ENCODE measurements at regions not wholly inside any gene's neighbourhood (a gene's known extent, or its start where the extent isn't known, plus 50 kb on each side); places are given as distances from the start of the nearest gene placed in this dataset.

DNA sequence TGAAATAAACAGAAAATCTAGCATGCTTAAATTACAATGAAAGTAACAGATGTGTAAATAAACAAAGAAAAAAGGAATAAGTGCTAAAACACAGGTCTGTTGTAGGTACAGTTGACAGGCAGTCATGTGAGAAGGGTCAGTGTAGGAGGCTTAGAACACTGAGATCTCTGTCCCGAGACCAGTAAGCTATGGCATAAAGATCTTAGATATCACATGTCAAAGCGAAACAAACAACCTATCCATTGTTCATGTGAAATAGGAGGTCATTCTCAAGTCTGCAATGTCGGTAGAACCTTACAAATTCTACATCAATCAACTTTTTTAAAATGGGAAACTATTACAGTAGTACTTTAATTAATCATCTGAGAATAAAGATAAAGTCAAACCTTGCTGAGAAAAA lies 428.9 kb upstream of the ADGRL2 start:
- 78% methylated on average over 3 of the region's 3 CpGs; no CpG with 5 or more reads in 1 of the 2 experiments for WGBS, 2 experiments (ENCODE audit: insufficient coverage in 1 of 2, insufficient read length in 1 of 2)
- H3K27me3 Mint-ChIP-seq (ENCODE audit: insufficient read depth): no peaks in the 10 kb centered on the region
- no peak overlapping the region for H3K9ac ChIP-seq (ENCODE audit: extremely low read depth, low read length, poor library complexity, severe bottlenecking)

DNA sequence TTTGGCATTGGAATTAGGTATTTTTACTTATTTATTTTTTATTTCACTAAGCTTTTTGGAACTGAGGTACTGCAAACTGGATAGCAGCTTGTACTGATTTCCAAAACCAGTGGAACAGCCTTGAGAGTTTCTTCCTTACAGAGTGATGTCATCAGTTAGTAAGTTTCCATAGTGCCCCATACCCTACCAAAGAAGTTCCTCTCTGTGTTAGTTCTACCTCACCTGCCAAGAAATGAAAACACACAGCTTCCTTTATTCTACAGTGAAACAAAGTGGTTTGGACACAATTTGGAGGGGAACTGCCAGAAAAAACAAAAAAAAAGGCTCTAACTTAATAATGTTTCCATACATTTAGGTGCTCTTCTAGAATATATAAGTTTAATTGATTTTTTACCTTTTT lies 430.9 kb upstream of the ADGRL2 start:
- H3K4me3 Mint-ChIP-seq: no peak overlapping the region
- H3K4me3 ChIP-seq (ENCODE audit: low read length): no peak overlapping the region
- DNase-seq: no peak
- H3K9ac ChIP-seq (ENCODE audit: extremely low read depth, low read length, poor library complexity, severe bottlenecking): no peak overlapping the region
- TF ChIP-seq, protein P1, sequence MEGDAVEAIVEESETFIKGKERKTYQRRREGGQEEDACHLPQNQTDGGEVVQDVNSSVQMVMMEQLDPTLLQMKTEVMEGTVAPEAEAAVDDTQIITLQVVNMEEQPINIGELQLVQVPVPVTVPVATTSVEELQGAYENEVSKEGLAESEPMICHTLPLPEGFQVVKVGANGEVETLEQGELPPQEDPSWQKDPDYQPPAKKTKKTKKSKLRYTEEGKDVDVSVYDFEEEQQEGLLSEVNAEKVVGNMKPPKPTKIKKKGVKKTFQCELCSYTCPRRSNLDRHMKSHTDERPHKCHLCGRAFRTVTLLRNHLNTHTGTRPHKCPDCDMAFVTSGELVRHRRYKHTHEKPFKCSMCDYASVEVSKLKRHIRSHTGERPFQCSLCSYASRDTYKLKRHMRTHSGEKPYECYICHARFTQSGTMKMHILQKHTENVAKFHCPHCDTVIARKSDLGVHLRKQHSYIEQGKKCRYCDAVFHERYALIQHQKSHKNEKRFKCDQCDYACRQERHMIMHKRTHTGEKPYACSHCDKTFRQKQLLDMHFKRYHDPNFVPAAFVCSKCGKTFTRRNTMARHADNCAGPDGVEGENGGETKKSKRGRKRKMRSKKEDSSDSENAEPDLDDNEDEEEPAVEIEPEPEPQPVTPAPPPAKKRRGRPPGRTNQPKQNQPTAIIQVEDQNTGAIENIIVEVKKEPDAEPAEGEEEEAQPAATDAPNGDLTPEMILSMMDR (conservative IDR thresholded peaks at IDR 0.05): no peak
- peaks cover 1% of the 10 kb centered on the region for H3K4me1 Mint-ChIP-seq
- no peaks in the 10 kb centered on the region for H3K27me3 Mint-ChIP-seq (ENCODE audit: insufficient read depth)
- no peaks in the 10 kb centered on the region for H3K36me3 Mint-ChIP-seq (ENCODE audit: low read depth)
- H3K27ac ChIP-seq (ENCODE audit: low read depth, low read length): peak overlapping the region; percentile 36
- no peaks in the 10 kb centered on the region for H3K36me3 ChIP-seq (ENCODE audit: control insufficient read depth, insufficient read depth, low read length)
- H3K4me1 ChIP-seq (ENCODE audit: control insufficient read depth, insufficient read depth, low read length): no peaks in the 10 kb centered on the region
- no peaks in the 10 kb centered on the region for H3K9me3 ChIP-seq (ENCODE audit: control insufficient read depth, low read length)
- H3K9me3 Mint-ChIP-seq: no peaks in the 10 kb centered on the region
- no peaks in the 10 kb centered on the region for H3K27me3 ChIP-seq (ENCODE audit: control insufficient read depth, insufficient read depth, low read length, poor library complexity, severe bottlenecking)
- no peak overlapping the region for H3K27ac Mint-ChIP-seq

More for the DNA sequence above, 428.9 kb upstream of the ADGRL2 start:
- no peak for DNase-seq
- H3K4me1 Mint-ChIP-seq: peaks cover 1% of the 10 kb centered on the region
- no peaks in the 10 kb centered on the region for H3K9me3 Mint-ChIP-seq
- no peaks in the 10 kb centered on the region for H3K36me3 Mint-ChIP-seq (ENCODE audit: low read depth)
- H3K27ac Mint-ChIP-seq: no peak overlapping the region
- Histone ChIP-seq H3K9me3 (ENCODE audit: control insufficient read depth, low read length) (no peaks in the 10 kb centered on the region), H3K27ac (ENCODE audit: low read depth, low read length) (no peak overlapping the region), H3K4me1 (ENCODE audit: control insufficient read depth, insufficient read depth, low read length) (no peaks in the 10 kb centered on the region), H3K36me3 (ENCODE audit: control insufficient read depth, insufficient read depth, low read length) (no peaks in the 10 kb centered on the region), H3K27me3 (ENCODE audit: control insufficient read depth, insufficient read depth, low read length, poor library complexity, severe bottlenecking) (no peaks in the 10 kb centered on the region), H3K4me3 (ENCODE audit: low read length) (no peak overlapping the region)
- H3K4me3 Mint-ChIP-seq: no peak overlapping the region
- TF ChIP-seq, protein P1 (conservative IDR thresholded peaks at IDR 0.05): no peak

DNA sequence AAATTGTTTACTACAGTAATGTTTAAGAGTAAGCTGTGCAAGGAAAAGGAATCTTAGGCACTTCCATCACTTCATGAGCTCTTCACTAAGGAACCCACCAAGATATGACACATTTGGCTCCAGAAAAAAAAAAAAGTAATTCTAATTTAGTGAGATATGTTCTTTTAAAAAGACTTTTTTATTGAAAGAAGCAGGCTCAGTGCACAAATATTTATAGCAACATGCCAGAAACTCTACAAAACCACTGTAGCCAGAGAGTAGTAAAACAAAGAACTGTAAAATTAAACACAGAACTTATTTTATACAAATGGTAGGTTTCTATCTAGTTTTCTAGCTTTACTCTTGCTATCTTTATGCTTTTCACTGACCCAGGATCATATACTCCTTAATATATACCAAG lies 434.6 kb upstream of the ADGRL2 start:
- no peak overlapping the region for H3K4me3 Mint-ChIP-seq
- TF ChIP-seq, protein P1 (conservative IDR thresholded peaks at IDR 0.05): no peak
- H3K36me3 Mint-ChIP-seq (ENCODE audit: low read depth): no peaks in the 10 kb centered on the region
- Histone ChIP-seq H3K4me1 (ENCODE audit: control insufficient read depth, insufficient read depth, low read length) (no peaks in the 10 kb centered on the region), H3K27ac (ENCODE audit: low read depth, low read length) (no peak overlapping the region), H3K9ac (ENCODE audit: extremely low read depth, low read length, poor library complexity, severe bottlenecking) (no peak overlapping the region), H3K27me3 (ENCODE audit: control insufficient read depth, insufficient read depth, low read length, poor library complexity, severe bottlenecking) (no peaks in the 10 kb centered on the region), H3K36me3 (ENCODE audit: control insufficient read depth, insufficient read depth, low read length) (no peaks in the 10 kb centered on the region), H3K9me3 (ENCODE audit: control insufficient read depth, low read length) (no peaks in the 10 kb centered on the region), H3K4me3 (ENCODE audit: low read length) (no peak overlapping the region)
- H3K4me1 Mint-ChIP-seq: peaks cover 1% of the 10 kb centered on the region
- H3K27ac Mint-ChIP-seq: no peak overlapping the region
- no peaks in the 10 kb centered on the region for H3K27me3 Mint-ChIP-seq (ENCODE audit: insufficient read depth)
- DNase-seq: no peak
- no peaks in the 10 kb centered on the region for H3K9me3 Mint-ChIP-seq

Measured in endodermal cell (in vitro differentiated cells).